Posterior vena cava (tissue), 2 donors: ENCODE measurements at regions not wholly inside any gene's neighbourhood (a gene's known extent, or its start where the extent isn't known, plus 50 kb on each side); places are given as distances from the start of the nearest gene placed in this dataset.
"Not testable (repeated sequence)": the region's sequence is repeated elsewhere in the genome, so short reads cannot be mapped to it uniquely, and the experiment has no call there.

Source experiments
- DNase-seq: peaks from one replicate; pipeline ENCODE4 v3.0.0-alpha.2; 2020; ENCODE audit warnings: low spot score
- intact Hi-C, 2 donors: fragments of 100-400 bp; cut with DNase I; formaldehyde crosslinking; loops; one replicate each; pipeline versions ENCODE4 v1.14.1 to v1.14.2; 2022 to 2023
- donor health status: DM: yes; HTN: yes; CAD: no.
- donor health status: DM: yes; HTN: yes; CAD: no.

DNA sequence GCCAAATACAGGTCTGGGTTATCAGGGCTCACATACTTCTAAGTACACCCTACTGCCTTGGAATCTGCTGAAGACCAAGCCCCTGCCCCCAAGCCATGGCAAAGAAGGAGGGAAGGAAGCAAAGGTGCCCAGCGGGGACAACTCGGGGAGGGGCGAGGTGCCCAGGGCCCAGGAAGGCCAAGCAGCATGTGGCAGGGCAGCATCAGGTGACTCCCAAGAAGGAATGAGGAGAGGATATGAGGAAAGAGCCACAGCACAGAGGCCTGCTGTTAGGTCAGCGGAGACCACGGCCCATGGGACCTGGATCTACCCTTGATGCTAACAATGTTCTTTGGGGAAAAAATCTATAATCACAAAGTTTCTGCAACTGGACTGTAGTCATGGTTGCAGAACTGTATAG lies 142.6 kb upstream of the CRHR1 start:
- peak; percentile 68 for DNase-seq
- intact Hi-C loops, result loop anchor here (2.0 to 5.0 kb wide), 2 partner anchors 191 kb away; no protein-coding TSS in a partner anchor

DNA sequence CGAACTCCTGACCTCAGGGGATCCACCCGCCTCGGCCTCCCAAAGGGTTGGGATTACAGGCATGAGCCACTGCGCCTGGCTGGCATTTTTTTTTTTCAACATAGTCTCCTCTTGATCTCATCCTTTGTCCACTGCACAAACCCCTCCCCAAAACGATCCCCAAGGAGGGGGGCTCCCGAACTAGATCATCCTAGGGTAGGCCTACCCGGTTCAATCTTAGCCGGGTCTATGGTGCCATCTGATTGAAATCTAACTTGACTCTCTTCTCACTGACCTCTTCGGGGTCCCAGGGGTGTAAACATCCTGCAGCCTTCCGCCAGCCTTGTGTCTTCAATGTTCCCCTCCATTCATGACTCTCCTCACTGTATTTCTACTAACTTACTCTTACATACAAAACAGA lies 140.5 kb upstream of the CRHR1 start:
- intact Hi-C loops, result loop anchor here in 1 of 2 donors (5.0 kb wide), 1 partner anchor 189 kb away; no protein-coding TSS in a partner anchor
- DNase-seq, result peak; percentile 35

DNA sequence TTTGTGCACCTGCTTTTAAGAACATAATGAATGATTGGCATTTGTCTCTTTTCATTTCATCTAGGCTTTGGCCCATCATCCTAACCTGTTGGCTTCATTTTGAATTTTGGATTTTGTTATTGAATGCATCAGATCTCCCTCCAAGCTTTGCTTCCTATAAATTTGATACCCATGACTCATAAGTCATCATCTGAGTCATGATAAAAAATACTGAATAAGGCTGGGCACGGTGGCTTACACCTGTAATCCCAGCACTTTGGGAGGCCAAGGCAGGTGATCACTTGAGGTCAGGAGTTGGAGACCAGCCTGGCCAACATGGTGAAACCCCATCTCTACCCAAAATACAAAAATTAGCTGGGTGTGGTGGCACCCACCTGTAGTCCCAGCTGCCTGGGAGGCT lies 139.5 kb upstream of the CRHR1 start:
- not testable (repeated sequence) for DNase-seq
- intact Hi-C loops, result loop anchor here in 1 of 2 donors (5.0 kb wide), 2 partner anchors 188 to 203 kb away; no protein-coding TSS in a partner anchor

DNA sequence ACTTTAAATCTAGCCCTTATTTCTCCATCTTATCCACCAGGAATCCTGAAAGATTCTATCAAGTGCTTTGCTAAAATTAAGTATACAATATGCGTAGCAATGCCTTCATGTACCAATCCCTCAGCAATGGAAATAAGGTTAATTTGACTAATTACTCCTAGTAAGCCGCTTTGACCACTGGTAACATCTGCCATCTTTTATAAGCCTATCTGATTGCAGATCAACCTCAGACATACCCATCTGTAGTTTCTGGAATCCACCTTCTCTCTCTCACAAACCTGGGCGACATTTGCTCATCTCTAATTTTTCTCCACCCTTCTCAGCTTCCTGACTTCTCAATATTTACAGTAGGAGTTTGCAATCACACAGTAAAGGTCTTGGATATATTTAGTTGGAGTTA lies 138.8 kb upstream of the CRHR1 start:
- intact Hi-C loops, result loop anchor here in 1 of 2 donors (5.0 kb wide), 1 partner anchor 202 kb away; no protein-coding TSS in a partner anchor

DNA sequence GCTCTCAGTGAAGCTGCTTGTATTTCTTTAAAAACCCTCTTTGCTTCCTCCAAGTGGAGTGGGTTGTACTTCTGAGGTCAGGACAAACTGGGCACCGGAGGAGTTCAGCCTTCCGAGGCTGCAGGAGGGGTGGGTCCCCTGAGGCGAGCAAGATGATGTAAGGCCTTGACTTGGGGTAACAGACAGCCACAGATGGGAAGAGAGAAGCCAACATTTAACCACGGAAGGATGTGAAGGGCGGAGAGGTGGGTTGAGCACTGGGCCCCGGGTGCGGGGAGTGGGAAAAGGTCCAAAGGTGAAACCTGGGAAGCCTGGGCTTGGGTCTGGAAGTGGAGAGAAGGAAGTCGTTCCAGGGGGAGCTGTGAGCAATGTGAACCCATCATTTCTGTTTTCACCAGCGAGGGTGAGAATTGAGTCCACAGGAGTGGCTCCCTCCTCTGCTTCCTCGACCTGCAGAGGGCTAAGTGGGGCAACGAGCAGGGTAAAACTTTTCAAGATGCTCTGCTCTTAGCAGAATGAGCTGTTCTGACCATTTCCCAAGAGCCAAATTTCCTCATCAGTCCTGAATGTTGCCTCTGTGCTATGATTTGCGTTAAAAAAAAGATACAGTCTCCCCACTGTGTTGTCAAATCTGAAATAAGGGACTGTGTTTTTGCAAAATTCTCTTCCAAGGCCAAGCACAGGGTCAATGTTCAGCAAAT lies 137.7 kb upstream of the CRHR1 start:
- intact Hi-C loops, result loop anchor here in 1 of 2 donors (5.0 kb wide), 1 partner anchor 201 kb away; no protein-coding TSS in a partner anchor
- peak; percentile 42 for DNase-seq

More for the DNA sequence above, 138.8 kb upstream of the CRHR1 start:
- DNase-seq, result no peak

DNA sequence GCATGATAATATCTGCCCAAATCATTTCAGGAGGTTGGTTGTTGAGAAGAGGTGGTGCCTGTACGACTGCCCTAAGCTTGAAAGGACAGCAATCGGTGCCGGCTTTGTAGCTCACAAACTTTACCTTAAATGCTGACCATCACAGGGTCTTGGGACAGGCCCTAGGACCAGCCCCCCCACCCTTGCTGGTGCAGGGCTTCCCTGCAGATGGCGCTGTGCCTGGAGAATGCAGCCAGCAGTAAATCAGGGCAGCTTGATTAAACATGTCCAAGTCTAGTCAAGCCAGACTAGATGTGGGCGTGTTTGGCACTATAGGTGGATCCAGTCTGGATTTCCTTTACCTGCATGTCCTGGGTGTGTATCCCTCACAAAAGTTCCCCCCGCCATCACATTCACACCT lies 135.5 kb upstream of the CRHR1 start:
- intact Hi-C loops, result loop anchor here in 1 of 2 donors (5.0 kb wide), 1 partner anchor 199 kb away; no protein-coding TSS in a partner anchor

DNA sequence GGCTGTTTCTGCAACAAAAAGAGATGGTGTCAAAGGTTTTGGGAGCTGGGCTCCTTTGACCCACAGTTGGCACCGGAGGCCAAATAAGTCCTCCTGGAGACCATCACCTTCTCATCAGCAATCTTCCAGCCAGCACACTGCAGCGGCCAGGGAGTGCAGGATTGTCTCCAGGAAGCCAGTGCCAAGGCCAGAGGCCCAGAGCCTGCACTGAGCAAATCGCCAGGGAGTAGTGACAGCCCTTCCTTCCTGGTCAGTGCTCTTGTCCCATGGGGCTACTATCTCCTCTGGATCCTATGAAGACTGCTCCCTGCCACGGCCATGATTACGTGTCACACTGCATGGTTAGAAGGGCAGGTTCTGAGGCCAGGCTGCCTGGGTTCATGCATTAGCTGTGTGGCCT lies 134.3 kb upstream of the CRHR1 start:
- intact Hi-C loops, result loop anchor here in 1 of 2 donors (5.0 kb wide), 1 partner anchor 198 kb away; no protein-coding TSS in a partner anchor

More for the DNA sequence above, 135.5 kb upstream of the CRHR1 start:
- peak; percentile 40 for DNase-seq

DNA sequence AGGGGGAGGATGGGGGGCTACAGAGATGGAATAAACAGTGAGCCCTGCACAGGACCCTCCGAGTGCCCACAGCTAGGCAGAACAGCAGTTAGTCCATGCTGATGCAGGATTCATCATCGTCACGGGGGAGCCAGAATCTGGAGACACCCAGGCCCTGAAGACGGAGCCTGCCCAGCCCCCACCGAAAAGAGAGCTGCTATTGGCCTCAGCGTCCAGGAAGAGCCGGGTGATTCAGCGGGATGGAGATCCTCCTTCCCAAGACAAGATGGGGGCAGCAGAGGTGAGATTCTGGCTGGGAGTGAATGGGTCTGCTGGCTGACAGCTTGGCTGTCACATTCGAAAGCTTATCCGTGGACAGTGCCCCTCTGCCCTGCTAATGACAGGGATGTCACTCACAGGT lies 133.6 kb upstream of the CRHR1 start:
- intact Hi-C loops, result no loop called here
- peak; percentile 65 for DNase-seq

More for the DNA sequence above, 134.3 kb upstream of the CRHR1 start:
- peak; percentile 24 for DNase-seq

DNA sequence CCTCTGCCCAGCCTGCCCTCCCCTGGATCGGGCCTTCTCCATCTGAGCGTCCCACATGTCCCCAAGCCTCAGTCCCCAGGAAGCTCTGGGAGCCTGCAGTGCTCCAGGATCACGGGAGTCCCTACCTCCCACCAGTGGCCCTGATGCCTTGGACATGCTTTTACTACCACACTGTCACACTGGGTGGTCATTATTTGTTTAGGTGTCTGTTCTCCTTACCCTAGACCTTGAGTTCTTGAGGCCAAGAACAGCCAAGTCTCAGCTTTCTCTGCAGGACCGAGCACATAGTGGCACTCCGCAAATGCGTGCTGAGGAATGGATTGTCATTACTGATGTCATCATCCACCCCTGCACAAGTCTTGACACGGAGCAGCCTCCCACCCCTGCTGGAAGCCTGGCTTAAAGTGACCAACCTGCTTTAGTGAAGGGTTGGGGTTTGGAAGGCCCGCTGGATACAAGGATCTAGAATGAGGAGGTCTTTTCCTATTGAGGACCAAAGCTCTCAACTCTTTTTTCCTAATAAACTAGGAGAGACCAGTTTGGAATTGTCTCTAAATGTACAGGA lies 132.9 kb upstream of the CRHR1 start:
- DNase-seq, result peak; percentile 35
- intact Hi-C loops, result no loop called here

DNA sequence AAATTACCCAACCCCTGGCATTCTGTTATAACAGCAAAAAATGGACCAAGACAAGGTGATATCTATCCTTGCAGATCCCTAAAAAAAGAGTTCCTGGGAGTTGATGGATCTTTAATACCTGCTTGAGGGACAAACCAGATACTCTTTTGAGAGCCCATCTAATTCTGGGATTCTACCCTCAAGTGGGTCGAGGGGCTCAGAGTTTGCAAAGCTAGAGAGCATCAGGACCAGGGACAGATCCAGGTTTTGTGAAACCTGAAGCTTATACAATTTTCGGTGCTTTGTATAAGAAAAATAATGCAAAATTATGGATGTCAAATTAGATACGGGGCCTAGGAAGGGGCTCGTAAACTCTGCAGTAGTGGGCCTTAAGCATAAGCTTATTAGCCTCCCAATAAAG lies 130.5 kb upstream of the CRHR1 start:
- no peak for DNase-seq
- intact Hi-C loops, result no loop called here

DNA sequence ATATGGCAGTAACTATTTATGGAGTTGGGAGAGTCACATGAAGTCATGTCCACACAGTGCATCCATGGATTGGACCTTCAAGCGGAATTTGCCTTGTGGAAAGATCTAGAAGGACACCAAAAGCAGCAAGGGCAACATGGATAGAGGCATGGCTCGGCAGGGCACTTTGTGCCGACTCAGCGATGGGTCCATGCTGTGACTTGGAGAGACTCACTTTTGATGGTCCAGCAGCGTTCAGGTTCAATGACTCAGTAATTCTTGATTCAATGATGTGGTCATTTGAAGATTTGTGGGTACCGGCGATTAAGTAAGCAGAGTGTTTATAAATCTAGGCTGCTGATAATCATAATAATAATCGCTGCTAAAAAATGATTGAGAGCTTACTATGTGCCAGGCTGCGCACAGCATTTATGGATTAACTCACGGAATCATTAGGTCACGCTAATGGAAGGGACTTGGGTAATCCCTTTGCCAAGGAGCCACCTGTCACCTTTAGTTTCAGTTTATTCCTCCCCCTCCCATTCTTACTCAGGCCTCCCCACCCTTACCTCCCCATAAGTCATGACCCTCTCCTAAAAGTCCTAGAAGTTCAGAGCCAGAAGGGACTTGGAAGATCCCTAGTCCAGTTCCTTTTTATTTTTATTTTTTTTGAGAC lies 127.5 kb upstream of the CRHR1 start:
- DNase-seq, result no peak
- intact Hi-C loops, result no loop called here

DNA sequence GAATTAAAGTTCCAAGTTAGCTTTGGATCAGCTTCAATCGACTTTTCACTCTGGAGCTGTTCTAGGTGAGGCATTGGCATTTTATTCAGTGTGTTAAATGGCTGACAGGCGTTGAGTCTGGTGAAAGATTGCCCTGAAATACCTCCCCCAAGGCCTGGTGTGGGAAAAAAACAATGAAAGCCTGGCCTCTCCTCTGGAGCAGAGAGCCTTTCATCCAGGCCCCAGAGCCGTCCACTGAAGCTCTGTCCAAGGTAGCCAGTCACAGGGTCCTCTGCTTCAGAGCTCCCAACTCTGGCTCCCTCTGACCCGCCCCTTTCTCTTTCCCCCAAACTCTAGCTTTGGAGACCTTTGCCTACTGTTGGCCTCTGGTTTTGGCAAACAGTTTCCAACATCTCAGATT lies 123.6 kb upstream of the CRHR1 start:
- DNase-seq, result peak; percentile 60
- intact Hi-C loops, result no loop called here

DNA sequence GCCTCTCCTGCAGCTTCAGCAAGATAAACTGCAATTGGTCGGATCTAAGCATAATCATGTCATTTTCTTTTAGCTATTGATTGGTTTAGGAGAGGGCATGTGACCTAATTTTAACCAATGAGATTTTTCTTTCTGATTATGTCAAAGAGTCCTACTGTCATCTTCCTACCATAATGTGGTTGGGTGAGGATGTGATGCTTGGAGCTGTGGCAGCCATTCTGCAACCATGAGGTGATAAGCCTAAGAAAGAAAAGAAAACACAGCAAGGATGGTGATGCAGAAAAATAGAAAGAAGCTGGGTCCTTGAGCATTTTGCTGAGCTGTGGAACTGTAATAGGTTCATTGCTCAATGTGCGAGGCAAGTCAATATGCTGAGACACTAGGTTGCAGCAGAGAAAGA lies 121.7 kb upstream of the CRHR1 start:
- intact Hi-C loops, result no loop called here
- DNase-seq, result no peak

DNA sequence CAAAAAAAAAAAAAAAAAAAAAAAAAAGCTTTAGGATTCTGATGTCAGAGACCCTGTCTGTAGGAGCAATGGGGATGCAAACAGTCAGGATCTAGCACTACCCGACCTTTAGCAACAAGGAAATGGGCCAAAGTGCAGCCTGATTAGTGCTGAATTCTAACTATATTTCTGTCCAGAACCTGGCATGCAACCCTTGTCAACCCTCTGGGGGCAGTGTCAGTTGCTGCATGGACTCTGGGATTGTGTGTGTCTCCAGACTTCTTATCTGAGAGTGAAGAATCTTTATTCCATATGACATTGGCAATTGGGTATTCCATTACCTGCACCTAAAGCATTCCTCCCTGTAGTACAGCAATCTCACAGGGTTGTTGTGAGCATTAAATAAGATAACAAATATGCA lies 120.3 kb upstream of the CRHR1 start:
- intact Hi-C loops, result no loop called here
- DNase-seq, result no peak

DNA sequence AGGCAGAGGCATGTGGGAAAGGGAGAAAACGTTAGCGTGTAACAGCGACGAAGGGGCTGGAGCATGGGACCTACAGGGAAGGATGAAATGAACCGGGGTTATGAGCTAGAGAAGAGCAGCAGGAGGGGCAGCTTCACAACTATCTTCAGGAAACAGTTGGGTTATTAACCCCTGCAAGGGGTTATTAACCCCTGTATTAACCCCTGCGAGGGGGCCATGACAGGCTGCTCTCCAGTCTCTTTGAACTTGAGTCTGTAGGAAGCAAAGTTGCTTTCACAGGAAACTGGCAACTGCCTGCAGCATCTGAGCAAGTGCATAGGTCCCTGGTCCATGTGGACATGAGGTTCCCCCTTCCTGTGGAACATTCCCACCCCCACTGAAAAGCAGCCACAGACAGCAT lies 119.2 kb upstream of the CRHR1 start:
- DNase-seq, result peak; percentile 23
- intact Hi-C loops, result no loop called here

DNA sequence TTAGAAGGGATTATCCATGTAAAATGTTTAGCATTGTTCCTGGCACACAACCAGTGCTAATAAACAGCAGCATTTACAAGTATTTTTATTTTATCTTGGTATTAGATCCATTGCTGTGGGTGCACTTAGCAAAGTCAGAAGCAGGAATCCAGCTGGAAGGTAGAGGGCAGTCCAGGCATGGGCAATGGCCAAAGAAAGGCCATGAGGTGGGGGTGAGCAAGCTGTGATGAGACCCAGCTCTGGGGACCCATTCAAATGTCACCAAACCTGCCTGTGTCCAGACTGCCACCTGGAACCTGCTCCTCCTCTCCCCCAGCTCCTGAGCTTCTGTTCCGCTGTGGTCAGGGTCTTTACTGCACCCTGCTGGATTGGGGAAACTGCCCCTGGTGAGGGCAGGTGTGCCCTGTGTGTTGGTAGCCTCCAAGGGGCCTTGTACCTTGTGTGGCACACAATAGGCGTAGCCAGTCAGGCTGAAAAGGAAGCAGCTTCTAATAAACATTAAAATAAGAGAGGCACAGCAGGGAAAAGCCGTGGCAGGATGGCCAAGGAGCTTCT lies 118.0 kb upstream of the CRHR1 start:
- intact Hi-C loops, result no loop called here
- DNase-seq, result peak; percentile 16

DNA sequence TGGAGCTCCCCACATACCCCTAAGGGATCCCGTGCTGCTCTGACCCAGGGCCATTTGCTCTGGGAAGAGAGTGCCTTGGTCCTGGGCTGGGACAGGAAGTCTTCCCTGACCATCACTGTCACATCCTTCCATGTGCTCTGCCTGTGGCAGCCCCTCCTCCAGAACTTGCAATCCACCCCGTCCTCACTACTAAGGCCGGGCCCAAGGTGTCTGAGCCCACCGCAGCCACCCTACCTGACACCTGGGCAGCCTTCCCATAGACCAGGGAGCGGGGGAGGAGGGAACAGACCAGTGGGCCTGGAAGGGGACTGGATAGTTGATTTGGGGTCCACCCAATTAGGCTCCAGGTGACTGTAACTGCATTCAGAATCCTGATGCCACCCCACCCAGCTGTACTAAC lies 117.5 kb upstream of the CRHR1 start:
- DNase-seq, result peak; percentile 53
- intact Hi-C loops, result no loop called here

DNA sequence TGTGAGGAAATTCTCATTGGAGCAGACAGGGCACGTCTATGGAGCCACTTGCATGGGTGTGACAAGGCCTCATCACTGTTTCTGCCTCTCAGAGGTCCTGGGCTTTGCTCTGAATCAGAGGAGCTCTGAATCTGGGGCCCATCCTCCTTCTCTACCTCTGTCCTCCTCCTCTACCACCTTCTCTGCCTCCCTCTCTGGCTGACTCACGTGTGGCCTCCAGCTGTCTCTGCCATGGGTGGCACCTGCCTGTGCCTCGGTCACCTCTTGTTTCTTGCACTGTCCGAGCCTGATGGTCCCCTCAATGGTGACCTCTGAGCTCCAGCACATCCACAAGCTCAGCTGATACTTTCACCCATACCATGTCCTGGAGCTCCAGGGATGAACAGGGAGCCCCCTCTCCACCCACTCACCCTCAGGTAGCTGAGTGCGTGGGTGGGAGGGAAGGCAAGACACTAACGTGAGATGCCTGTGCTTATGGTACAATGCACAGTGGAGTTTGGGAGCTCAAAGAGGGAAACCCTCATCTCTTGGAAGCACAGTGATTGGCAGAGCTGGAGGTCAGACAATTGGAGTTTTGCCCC lies 116.4 kb upstream of the CRHR1 start:
- peak; percentile 63 for DNase-seq
- intact Hi-C loops, result no loop called here

DNA sequence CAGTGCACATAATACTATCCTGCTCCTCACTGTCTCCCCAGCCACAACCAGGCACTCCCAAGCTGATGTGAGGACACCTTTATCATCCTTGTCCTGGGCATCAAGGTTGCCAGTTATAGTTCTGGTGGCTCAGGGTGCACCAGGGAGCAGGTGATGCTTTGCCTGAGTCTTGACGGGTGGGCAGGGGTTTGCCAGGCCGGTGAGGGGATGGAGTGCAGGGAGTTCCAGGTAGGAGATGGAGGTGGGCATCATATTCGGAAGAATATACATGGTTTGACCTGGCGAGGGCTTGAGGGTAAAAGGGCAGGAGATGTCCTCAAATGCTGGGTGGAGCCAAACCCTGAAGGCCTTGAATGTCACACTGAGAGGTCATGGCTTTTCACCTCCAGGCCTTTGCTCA lies 115.8 kb upstream of the CRHR1 start:
- peak; percentile 6 for DNase-seq
- intact Hi-C loops, result no loop called here

DNA sequence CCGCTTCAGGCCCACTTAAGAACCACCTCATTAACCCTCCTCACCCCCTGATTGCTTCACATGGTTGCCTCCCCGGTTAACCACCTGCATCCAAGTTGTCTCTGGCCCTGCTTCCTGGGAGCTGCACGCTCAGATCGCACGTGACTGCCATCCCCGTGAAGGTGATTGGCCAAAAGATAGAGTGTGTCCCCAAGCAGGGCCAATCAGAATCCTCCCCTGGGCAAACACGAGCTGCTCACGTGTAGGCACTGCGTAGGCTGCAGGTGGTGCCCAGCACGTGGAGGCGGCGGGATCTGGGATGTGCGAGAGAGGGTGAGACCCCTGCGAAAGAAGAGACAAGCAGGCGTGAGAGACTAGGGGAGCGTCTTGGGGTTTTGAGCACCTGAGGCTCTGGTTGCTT lies 111.8 kb upstream of the CRHR1 start:
- no peak for DNase-seq
- intact Hi-C loops, result no loop called here
